Stimulated activated naive CD8-positive, alpha-beta T cell treated with anti-CD3 and anti-CD28 coated beads, Interleukin-15, amount 100 ng/mL, for 72 hours (primary cell): ENCODE measurements at regions not wholly inside any gene's neighbourhood (a gene's known extent, or its start where the extent isn't known, plus 50 kb on each side); places are given as distances from the start of the nearest gene placed in this dataset.
"Not testable (repeated sequence)": the region's sequence is repeated elsewhere in the genome, so short reads cannot be mapped to it uniquely, and the experiment has no call there.

Source experiments
- ATAC-seq: fragments of 150-1000 bp; cut with Tn5 transposase; 2 replicates; pipeline ENCODE4 v1.10.0; 2021; ENCODE audit warnings: mild to moderate bottlenecking, moderate library complexity
- DNase-seq, 2 donors: peaks; one replicate each; pipeline ENCODE4 v3.0.0; 2021 to 2022
- H3K27ac Mint-ChIP-seq, 2 donors: one replicate each; pipeline ENCODE4 v1.8.0; 2022; ENCODE audit warnings: mild to moderate bottlenecking in 2 of 2, mixed read lengths in 2 of 2, moderate library complexity in 2 of 2
- H3K27me3 Mint-ChIP-seq: one replicate; pipeline ENCODE4 v1.8.0; 2022; ENCODE audit warnings: mixed read lengths
- H3K4me1 Mint-ChIP-seq: one replicate; pipeline ENCODE4 v1.8.0; 2022; ENCODE audit warnings: mild to moderate bottlenecking, mixed read lengths
- H3K4me3 Mint-ChIP-seq, 2 donors: one replicate each; pipeline ENCODE4 v1.8.0; 2022; ENCODE audit warnings: mild to moderate bottlenecking in 2 of 2, mixed read lengths in 2 of 2, moderate library complexity in 1 of 2
- H3K9me3 Mint-ChIP-seq, 2 donors: one replicate each; pipeline ENCODE4 v1.8.0; 2022; ENCODE audit warnings: mixed read lengths in 2 of 2

DNA sequence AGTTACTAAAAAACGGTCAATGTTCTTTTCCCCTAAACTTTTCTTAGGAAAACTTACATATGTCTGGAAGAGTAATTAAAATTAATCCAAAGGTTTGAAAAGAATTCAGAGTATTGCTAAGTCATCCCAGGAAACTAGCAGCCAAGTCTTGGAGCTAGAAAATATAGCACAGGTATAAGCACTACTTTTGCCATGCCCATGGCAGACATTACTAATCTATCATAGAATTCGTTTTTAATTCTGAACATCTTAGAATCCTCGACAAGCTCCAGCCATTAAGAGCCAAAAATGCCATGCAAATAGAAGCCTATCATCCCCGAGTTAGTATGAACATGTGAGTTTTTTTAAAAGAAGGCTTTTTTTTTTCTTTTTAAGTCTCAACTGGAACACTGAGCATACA, 395.0 kb downstream of the ZEB2 start:
- DNase-seq (no peak), ATAC-seq (no peak)
- peaks cover 0 to 5% of the 10 kb centered on the region in 2 donors for H3K9me3 Mint-ChIP-seq
- H3K27me3 Mint-ChIP-seq = no peaks in the 10 kb centered on the region
- H3K4me3 Mint-ChIP-seq = no peak overlapping the region
- no peak overlapping the region for H3K27ac Mint-ChIP-seq
- H3K4me1 Mint-ChIP-seq = peaks cover 4% of the 10 kb centered on the region

DNA sequence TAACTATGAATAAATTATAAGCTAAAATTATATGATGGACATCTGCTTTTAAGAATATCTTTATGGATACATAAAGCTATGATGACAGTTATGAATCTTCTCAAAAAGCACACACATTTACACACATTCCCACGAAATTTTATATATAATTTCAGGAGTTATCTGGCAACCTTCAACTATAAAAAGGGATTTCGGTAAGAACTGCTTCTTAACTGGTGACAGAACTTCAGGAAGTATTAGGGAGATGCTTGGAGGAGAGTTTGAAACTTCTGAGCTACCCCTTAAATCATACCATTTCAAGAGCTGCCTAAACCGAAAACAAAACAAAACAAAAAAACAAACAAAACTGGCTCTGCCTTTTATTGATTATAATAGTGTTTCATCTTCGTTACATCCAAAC, 399.4 kb downstream of the ZEB2 start:
- no peak overlapping the region for H3K4me3 Mint-ChIP-seq
- no peak overlapping the region for H3K27ac Mint-ChIP-seq
- peaks cover 12% of the 10 kb centered on the region for H3K4me1 Mint-ChIP-seq
- DNase-seq (no peak), ATAC-seq (no peak)
- H3K9me3 Mint-ChIP-seq = peaks cover 0 to 2% of the 10 kb centered on the region in 2 donors
- no peaks in the 10 kb centered on the region for H3K27me3 Mint-ChIP-seq

DNA sequence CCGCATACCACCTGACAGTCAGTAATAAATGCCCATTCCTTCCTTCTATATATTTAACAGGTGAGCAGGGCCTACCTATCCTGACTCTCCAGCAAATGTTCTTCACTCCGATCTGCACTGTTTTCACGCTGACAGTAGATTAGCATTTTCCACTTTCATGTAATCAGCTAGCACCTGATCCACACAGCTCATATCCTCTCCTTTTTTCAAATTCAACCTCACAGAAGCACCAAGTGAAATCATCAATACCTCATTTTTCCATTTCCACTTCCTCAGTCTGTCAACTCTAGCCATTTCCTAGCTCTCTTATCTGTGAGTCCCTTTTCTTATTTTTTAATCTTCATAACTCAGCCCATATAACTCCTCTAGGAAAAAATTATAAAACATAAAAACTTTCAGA, 402.8 kb downstream of the ZEB2 start:
- peaks cover 19% of the 10 kb centered on the region for H3K4me1 Mint-ChIP-seq
- DNase-seq = no peak
- ATAC-seq = peak; percentile 70
- no peak overlapping the region for H3K4me3 Mint-ChIP-seq
- no peaks in the 10 kb centered on the region for H3K27me3 Mint-ChIP-seq
- peaks cover 0 to 5% of the 10 kb centered on the region in 2 donors for H3K9me3 Mint-ChIP-seq
- H3K27ac Mint-ChIP-seq = peak overlapping the region in 1 of 2 donors; percentile 48

DNA sequence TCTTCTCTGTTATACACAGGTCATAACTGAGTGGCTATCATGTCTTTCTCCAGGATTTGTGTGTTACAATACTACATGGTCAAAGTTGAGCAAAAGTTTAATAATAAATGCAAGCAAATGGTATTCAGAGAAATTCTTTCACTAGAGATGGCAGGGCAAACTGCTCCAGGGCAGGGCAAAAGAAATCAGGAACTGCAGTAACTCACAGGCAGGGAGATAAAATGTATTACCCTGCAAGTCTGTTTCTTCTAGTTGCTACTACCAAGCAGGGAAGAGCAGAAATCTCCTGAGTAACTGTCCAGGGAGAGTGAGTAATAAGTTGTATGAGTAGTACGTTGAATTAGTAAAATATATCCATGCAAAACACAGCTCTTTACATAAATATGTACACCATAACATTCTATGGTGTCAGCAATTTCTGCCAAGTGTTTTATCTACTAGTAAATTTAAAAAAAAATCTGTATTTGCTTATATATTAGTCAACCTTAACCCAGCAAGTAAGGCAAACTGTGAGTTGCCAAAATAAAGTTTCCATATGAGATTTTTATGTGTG, 404.1 kb downstream of the ZEB2 start:
- no peaks in the 10 kb centered on the region for H3K27me3 Mint-ChIP-seq
- ATAC-seq = no peak
- DNase-seq = no peak
- peaks cover 5 to 8% of the 10 kb centered on the region in 2 donors for H3K9me3 Mint-ChIP-seq
- H3K27ac Mint-ChIP-seq = no peak overlapping the region
- H3K4me1 Mint-ChIP-seq = peaks cover 19% of the 10 kb centered on the region
- no peak overlapping the region for H3K4me3 Mint-ChIP-seq

DNA sequence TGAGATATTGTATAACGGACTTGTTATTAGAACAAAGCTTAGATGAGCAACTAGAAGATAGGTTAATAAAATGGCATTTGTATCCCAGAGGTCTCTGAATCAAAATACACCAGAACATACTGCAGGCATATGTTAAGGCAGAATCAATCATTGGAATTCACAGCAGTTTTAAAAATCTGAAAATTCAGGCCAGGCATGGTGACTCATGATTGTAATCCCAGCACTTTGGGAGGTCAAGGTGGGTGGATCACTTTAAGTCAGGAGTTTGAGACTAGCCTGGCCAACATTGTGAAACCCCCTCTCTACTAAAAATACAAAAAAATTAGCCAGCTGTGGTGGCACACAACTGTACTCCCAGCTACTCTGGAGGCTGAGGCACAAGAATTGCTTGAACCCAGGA, 405.2 kb downstream of the ZEB2 start:
- Mint-ChIP-seq H3K9me3 (peaks cover 5 to 8% of the 10 kb centered on the region in 2 donors), H3K27ac (no peak overlapping the region), H3K4me1 (peaks cover 19% of the 10 kb centered on the region), H3K4me3 (no peak overlapping the region), H3K27me3 (no peaks in the 10 kb centered on the region)
- ATAC-seq (no peak), DNase-seq (no peak)

DNA sequence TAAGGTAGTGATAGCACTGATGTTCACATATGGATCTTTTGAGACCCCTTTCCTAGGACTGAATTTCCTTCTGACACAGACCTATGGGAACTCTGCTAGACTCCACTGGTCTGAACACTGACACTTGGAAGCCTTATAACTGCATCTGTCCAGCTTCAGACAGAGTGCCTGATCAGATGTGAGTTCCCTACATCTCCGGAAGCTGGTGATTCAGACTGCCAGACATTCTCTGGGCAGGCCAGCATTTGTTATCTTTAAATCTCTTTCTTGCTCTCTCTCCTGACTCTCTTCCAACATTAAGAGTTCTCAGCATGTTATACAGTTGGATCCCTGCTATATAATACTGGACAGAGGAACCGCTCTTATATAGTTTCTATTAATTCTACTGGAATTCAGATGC, 408.5 kb downstream of the ZEB2 start:
- no peak for DNase-seq
- Mint-ChIP-seq H3K27me3 (no peaks in the 10 kb centered on the region), H3K27ac (no peak overlapping the region), H3K4me3 (no peak overlapping the region), H3K4me1 (peaks cover 9% of the 10 kb centered on the region), H3K9me3 (peaks cover 7 to 25% of the 10 kb centered on the region in 2 donors)
- ATAC-seq = no peak

DNA sequence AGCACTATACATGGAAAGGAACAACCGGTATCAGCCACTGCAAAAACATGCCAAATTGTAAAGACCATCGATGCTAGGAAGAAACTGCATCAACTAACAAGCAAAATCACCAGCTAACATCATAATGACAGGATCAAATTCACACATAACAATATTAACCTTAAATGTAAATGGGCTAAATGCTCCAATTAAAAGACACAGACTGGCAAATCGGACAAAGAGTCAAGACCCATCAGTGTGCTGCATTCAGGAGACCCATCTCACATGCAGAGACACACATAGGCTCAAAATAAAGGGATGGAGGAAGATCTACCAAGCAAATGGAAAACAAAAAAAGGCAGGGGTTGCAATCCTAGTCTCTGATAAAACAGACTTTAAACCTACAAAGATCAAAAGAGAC, 413.8 kb downstream of the ZEB2 start:
- H3K4me3 Mint-ChIP-seq, H3K4me1 Mint-ChIP-seq, DNase-seq, H3K27ac Mint-ChIP-seq, H3K27me3 Mint-ChIP-seq, ATAC-seq: not testable (repeated sequence)
- peaks cover 12 to 30% of the 10 kb centered on the region in 2 donors for H3K9me3 Mint-ChIP-seq

DNA sequence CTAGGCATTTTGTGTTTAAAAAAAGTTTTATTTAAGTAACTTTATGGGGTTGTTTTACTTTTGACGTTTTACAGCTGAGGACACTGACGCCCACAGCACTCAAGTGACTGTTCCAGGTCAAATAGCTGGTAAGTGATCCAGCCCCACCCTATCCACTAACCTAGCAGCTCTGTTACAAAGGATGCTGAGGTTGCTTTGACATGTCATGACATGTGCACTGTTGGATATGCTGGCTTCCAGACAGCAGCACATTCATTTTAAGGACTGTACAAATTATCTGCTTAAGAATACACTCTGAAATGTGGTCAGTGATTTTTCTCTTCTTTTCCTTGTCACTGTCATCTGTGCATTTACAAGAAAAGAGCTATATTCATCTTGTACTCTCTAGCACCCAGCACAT, 417.5 kb downstream of the ZEB2 start:
- no peak overlapping the region for H3K4me3 Mint-ChIP-seq
- DNase-seq (no peak), ATAC-seq (no peak)
- no peak overlapping the region for H3K27ac Mint-ChIP-seq
- H3K27me3 Mint-ChIP-seq = no peaks in the 10 kb centered on the region
- no peaks in the 10 kb centered on the region for H3K4me1 Mint-ChIP-seq
- H3K9me3 Mint-ChIP-seq = peaks cover 12 to 22% of the 10 kb centered on the region in 2 donors

DNA sequence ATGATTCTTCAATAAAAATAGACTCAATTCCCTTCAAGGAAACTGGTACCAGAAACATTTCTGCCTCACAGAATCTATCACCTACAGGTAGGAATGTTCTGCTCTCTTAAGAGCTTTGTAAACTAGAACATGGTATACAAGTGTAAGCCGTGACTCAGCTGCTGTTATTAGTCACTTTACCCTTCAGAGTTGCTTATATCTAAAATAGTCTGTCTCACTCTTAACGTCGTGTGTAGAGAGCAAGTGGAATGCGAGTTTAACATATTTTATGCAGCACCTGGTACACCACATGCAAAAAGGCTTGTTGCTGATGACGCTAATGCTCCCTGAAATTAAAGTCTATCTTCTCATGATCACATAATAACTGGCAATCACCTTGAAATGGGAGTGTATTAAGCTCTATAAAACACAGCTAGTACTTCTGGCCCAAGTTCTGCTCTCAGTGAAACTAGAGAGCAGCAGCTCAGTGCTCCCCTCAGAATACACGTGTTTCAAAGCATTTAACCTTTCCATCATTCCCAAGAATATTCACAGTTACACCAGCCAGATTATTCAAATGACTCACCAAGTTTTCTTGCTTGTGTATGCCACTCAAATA, 420.0 kb downstream of the ZEB2 start:
- no peaks in the 10 kb centered on the region for H3K27me3 Mint-ChIP-seq
- peaks cover 3 to 4% of the 10 kb centered on the region in 2 donors for H3K9me3 Mint-ChIP-seq
- no peaks in the 10 kb centered on the region for H3K4me1 Mint-ChIP-seq
- peak; percentile 31 for ATAC-seq
- no peak overlapping the region for H3K27ac Mint-ChIP-seq
- H3K4me3 Mint-ChIP-seq = no peak overlapping the region
- no peak for DNase-seq

DNA sequence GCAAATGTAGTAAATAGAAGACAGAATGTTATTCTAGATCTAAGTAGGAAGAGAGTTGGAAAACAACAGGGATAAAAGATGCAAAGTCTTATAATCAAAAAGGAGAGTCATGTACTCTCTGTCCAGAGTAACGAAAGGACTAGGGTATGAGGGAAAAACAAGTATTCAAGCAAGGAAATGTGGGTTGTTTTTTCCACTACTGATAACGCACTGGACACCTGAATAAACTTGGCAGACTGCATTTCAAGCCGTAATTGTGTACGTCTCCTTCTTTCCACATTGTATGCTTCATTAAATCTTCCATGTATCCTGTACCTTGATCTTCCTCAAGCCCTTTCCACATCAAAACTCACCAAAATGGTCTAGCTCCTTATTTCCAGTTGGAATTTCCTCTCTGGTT, 420.6 kb downstream of the ZEB2 start:
- Mint-ChIP-seq H3K4me3 (no peak overlapping the region), H3K27me3 (no peaks in the 10 kb centered on the region), H3K9me3 (peaks cover 9 to 10% of the 10 kb centered on the region in 2 donors), H3K4me1 (no peaks in the 10 kb centered on the region), H3K27ac (no peak overlapping the region)
- no peak for DNase-seq
- ATAC-seq = no peak

DNA sequence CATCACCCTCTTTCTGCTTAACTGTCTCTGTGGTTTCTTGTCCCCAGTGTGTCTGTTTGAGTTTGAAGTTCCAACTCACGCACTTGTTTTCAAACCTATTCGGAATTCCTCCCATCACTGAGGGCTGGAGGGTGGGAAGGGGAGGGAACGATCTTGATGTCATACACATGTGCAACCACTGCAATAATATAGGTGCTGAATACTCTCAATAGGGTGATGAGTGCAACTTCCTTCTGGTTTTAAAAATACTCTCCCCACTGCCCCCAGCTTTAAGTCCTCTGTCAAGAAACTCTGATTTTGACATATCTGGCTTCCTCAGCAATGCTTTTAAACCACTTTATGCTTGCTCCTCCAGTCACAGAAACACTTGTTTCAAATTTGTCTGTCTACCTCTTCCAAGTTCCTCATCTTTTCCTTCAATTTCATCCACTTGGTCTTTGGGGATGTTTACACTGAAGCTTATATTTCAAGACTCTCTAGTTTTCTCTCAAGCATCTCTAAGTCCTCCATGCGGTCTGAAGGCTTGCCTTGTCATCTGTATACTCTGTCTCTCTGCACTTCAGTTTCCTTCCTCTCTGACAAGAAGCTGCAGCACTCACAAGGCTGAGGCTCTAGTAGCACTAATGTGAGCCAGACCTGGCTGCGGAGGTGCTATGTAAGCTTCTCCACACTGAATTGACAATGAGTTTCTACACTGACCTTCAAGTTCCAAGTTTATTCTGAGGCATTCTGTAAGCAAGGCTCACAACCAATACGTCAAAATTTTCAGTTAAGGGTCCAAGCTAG, 422.3 kb downstream of the ZEB2 start:
- H3K27me3 Mint-ChIP-seq = no peaks in the 10 kb centered on the region
- DNase-seq = no peak
- no peaks in the 10 kb centered on the region for H3K4me1 Mint-ChIP-seq
- no peak for ATAC-seq
- no peak overlapping the region for H3K27ac Mint-ChIP-seq
- peaks cover 12 to 17% of the 10 kb centered on the region in 2 donors for H3K9me3 Mint-ChIP-seq
- H3K4me3 Mint-ChIP-seq = no peak overlapping the region

DNA sequence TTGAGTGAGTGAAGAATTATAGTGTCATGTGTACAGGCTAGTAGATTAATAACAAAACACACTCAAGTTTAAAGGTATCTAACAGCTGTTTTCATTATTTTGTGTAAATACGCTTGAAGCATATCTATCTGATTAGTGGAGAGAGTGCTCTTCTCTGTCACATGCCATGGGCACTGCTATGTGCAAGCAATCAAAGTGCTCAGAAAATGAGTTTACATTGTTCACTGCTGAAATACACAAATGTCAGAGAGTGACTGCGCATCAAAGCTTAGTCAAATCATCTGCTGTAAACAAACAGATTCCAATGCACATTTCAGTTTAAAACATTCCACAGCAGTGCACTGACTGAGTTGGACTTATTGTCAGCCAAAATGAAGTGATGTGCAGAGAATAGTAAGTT, 423.4 kb downstream of the ZEB2 start:
- no peaks in the 10 kb centered on the region for H3K27me3 Mint-ChIP-seq
- no peak for ATAC-seq
- H3K4me3 Mint-ChIP-seq = no peak overlapping the region
- no peaks in the 10 kb centered on the region for H3K4me1 Mint-ChIP-seq
- H3K27ac Mint-ChIP-seq = no peak overlapping the region
- no peak for DNase-seq
- H3K9me3 Mint-ChIP-seq = peaks cover 16 to 27% of the 10 kb centered on the region in 2 donors

DNA sequence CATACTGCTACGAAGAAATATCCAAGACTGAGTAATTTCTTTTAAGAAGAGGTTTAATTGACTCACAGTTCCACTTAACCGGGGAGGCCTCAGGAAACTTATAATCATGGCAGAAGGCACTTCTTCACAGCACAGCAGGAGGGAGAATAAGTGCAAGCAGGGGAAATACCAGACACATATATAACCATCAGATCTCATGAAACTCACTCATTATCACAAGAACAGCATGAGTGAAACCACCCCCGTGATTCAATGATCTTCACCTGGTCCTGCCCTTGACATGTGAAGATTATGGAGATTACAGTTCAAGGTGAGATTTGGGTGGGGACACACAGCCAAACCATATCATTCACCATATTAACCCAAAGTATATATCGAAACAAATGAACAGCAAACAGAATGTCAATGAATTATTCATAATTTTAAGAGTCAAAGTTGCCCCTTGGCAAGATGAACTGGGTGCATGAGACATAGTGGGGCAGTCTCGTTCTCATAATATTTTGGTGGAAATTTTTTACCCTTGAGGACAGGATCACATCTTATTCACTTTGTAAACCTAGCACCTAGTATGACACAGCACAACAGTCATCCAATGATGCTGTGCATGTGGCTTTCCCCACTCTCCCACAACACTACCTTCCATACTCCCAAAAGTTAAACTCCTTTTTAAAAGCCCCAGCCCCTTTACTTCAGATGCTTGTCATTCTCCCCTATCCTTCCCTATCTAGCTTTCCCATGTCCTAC, 425.3 kb downstream of the ZEB2 start:
- Mint-ChIP-seq H3K4me3 (no peak overlapping the region), H3K4me1 (no peaks in the 10 kb centered on the region), H3K9me3 (peaks cover 21 to 28% of the 10 kb centered on the region in 2 donors), H3K27ac (no peak overlapping the region), H3K27me3 (no peaks in the 10 kb centered on the region)
- DNase-seq (no peak), ATAC-seq (no peak)

DNA sequence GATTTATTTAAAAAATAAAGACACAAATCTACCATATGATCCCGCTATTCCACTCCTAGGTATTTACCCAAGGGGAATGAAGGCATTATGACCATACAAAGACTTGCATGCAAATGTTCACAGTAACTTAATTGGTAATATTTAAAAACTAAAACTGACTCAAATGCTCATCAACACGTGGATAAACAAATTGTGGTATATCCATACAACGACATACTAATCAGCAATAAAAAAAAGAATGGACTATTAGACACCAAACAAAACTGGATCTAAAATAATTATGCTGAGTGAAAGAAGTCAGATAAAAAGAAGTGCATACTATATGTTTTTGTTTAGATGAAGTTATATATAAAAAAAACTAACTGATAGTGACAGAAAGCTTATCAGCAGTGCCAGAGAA, 428.3 kb downstream of the ZEB2 start:
- Mint-ChIP-seq H3K9me3 (peaks cover 21 to 37% of the 10 kb centered on the region in 2 donors), H3K27ac (no peak overlapping the region), H3K4me3 (no peak overlapping the region), H3K27me3 (no peaks in the 10 kb centered on the region), H3K4me1 (peaks cover 13% of the 10 kb centered on the region)
- no peak for ATAC-seq
- no peak for DNase-seq

DNA sequence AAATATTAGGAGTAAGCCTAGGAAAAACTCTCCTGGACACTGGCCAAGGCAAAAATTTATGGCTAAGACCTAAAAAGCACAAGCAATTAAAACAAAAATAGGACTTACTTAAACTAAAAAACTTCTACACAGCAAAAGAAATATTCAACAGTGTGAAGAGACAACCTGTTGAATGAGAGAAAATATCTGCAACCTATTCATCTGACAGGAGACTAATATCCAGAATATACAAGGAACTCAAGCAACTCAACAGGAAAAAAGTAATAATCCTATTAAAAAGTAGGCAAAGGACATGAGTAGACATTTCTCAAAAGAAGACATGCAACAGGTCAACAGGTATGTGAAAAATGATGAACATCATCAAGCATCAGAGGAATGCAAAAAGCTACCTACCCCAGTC, 431.1 kb downstream of the ZEB2 start:
- Mint-ChIP-seq H3K27me3 (no peaks in the 10 kb centered on the region), H3K4me3 (no peak overlapping the region), H3K9me3 (peaks cover 9 to 23% of the 10 kb centered on the region in 2 donors), H3K4me1 (peaks cover 14% of the 10 kb centered on the region), H3K27ac (no peak overlapping the region)
- ATAC-seq (no peak), DNase-seq (no peak)

DNA sequence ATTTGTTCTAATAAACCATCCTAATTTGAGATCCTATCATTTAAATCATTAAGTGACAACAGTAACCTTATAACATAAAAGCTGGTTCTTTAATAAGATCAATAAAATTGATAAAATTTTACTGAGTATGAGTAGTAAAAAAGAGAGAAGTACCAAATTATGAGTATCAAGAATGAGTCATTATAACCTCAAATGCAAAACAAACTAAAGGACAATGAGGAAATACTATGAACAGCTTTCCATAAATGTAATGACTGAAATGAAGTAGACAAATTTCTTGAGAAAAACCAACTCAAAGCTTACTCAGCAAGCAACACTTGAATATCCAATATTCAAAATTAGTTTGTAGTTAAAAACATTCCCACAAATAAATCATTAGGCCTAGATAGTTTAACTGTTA, 433.0 kb downstream of the ZEB2 start:
- Mint-ChIP-seq H3K27me3 (no peaks in the 10 kb centered on the region), H3K9me3 (peaks cover 5 to 15% of the 10 kb centered on the region in 2 donors), H3K4me3 (no peak overlapping the region), H3K27ac (no peak overlapping the region), H3K4me1 (peaks cover 14% of the 10 kb centered on the region)
- DNase-seq (no peak), ATAC-seq (no peak)
